Sciatic nerve (tissue), 2 donors: ENCODE measurements at regions not wholly inside any gene's neighbourhood (a gene's known extent, or its start where the extent isn't known, plus 50 kb on each side); places are given as distances from the start of the nearest gene placed in this dataset.

Experiments
- ATAC-seq: fragments of 200-7000 bp; cut with Tn5 transposase; one replicate; pipeline ENCODE4 v1.9.1; 2020; ENCODE audit warnings: mild to moderate bottlenecking, moderate library complexity
- DNase-seq: peaks from one replicate; pipeline ENCODE4 v3.0.0-alpha.2; 2020; ENCODE audit warnings: low spot score
- intact Hi-C: fragments of 100-400 bp; cut with DNase I; formaldehyde crosslinking; loops from one replicate; pipeline ENCODE4 v1.14.2; 2022
- donor health status: DM: no; HTN: no; CAD: no.
- donor health status: DM: no; HTN: no; CAD: no.

- no peak for ATAC-seq
- DNase-seq, result no peak
- intact Hi-C loops, result no loop called here
Observed at GRCh38 chr4:62133101-62133897, 933.2 kb downstream of the ADGRL3 start.

GRCh38 chr4:62131049-62131448 is 930.9 kb downstream of the ADGRL3 start:
- DNase-seq (no peak), ATAC-seq (no peak)
- intact Hi-C loops, result no loop called here

GRCh38 chr4:62130637-62131036 is 930.5 kb downstream of the ADGRL3 start:
- no peak for ATAC-seq
- DNase-seq, result no peak
- intact Hi-C loops, result no loop called here

- no peak for ATAC-seq
- intact Hi-C loops, result no loop called here
- DNase-seq, result no peak
Observed at GRCh38 chr4:62130230-62130629, 930.1 kb downstream of the ADGRL3 start.
